Stimulated activated naive CD4-positive, alpha-beta T cell treated with Interleukin-2 at 50 U/mL for 16 hours (primary cell): ENCODE measurements at regions not wholly inside any gene's neighbourhood (a gene's known extent, or its start where the extent isn't known, plus 50 kb on each side); places are given as distances from the start of the nearest gene placed in this dataset.

Experiments
- DNase-seq: peaks from one replicate; lab custom pipeline; 2025; lab: John Stamatoyannopoulos, UW

DNA sequence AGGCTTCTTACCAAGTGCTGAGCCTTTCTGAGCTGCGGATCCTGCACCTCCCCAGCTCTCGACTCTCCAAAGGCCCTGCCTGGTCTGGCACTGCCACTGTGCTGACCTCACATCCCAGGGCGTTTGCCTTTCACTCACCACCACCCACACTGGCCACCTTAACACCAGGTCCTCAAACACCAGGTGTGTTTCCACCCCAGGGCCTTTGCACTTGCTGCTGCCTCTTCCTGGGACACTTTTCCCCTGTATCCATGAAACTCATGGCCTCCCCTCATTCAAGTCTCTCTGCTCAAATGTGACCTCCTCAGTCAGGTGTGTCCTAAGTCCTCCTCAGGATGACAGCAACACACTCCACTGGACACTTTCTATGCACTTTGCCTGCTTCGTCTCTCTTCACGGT is 51.4 kb upstream of the ANO1 start:
- DNase-seq: no peak

DNA sequence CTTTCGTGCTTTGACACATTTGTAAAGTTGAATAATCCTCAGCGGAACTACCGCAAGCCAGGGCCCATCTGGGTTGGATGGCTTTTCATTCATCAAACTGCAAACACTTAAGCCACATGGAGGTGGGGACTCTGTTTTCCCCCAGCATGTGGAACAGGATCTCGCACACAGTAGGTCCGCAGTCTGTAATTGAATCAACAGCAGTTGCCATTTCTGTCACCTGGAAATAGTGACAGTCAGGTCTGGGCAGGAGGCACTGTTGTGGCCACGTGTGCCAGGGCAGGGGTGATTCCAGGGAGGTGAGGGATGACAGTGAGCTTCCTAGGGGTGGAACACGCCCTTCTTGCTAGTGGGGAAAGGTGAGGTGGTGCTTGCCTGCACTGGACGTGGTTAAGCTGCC is 50.7 kb upstream of the ANO1 start:
- DNase-seq: no peak

DNA sequence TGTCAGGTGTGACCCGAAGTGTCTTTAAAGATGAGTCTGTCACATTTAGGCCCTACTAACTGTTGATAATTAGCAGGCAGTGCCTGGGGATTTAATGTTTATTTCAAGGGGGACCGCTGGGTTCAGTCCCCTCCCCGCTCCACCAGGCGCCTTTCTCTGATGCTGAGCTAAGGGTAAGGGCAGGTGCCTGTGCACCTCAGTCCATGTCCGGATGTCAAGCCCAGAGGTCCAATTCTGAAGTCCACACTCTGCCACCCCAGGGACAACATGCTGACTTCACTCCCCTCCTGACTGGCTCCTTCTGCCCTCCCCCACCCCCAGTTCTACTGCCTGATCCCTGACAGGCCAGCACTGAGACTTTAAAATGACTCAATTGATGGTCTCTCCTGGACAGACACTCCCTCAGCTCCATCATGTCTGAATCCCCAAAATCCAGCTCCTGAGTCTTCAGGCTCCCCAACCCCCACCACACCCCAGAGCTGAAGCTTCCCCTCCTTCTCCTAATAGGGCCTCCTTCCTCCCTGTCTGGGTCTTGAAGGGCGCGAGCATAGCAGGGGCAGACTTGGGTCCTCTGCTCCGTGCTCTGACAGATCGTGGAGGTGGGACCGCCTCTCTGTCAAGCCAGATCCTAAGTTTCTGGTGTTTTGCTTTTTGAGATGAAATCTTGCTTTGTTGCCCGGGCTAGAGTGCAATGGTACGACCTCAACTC is 49.8 kb upstream of the ANO1 start:
- DNase-seq: no peak
